ENCODE measurements at regions not wholly inside any gene's neighbourhood (a gene's known extent, or its start where the extent isn't known, plus 50 kb on each side); places are given as distances from the start of the nearest gene placed in this dataset.

GRCh38 chr1:95584315-95584714, 350.3 kb downstream of the RWDD3 start:
- no peaks in the 10 kb centered on the region for H3K4me1 ChIP-seq (ENCODE audit: low read length)
- TF ChIP-seq CTCF (IDR thresholded peaks at IDR 0.05; ENCODE audit: low read depth, low read length), result no peak
- TF ChIP-seq EZH2phosphoT487 (IDR thresholded peaks at IDR 0.05; ENCODE audit: low read depth), result no peak
- no peaks in the 10 kb centered on the region for H3K36me3 ChIP-seq (replicated peaks; ENCODE audit: low read depth, low read length)
- no peaks in the 10 kb centered on the region for H3K9me3 ChIP-seq (ENCODE audit: insufficient read depth, low read length)
- no peaks in the 10 kb centered on the region for H3K79me2 ChIP-seq (ENCODE audit: low read length)
- H3K27ac ChIP-seq (ENCODE audit: low read length), result no peak overlapping the region
- no peaks in the 10 kb centered on the region for H3K27me3 ChIP-seq (ENCODE audit: low read depth, low read length)
- no peaks in the 10 kb centered on the region for H4K20me1 ChIP-seq (ENCODE audit: insufficient read depth, low read length)
- H3K9ac ChIP-seq (ENCODE audit: low read length), result no peak overlapping the region
- H3K4me3 ChIP-seq (ENCODE audit: low read length), result no peak overlapping the region
- no peak overlapping the region for H3K4me2 ChIP-seq (ENCODE audit: low read length)
- H2AFZ ChIP-seq (ENCODE audit: low read depth, low read length), result no peak overlapping the region

- Histone ChIP-seq H3K27ac (ENCODE audit: low read length) (no peak overlapping the region), H3K9ac (ENCODE audit: low read length) (no peak overlapping the region), H3K36me3 (replicated peaks; ENCODE audit: low read depth, low read length) (no peaks in the 10 kb centered on the region), H3K4me2 (ENCODE audit: low read length) (no peak overlapping the region), H2AFZ (ENCODE audit: low read depth, low read length) (no peak overlapping the region), H4K20me1 (ENCODE audit: insufficient read depth, low read length) (no peaks in the 10 kb centered on the region), H3K27me3 (ENCODE audit: low read depth, low read length) (no peaks in the 10 kb centered on the region), H3K4me3 (ENCODE audit: low read length) (no peak overlapping the region), H3K79me2 (ENCODE audit: low read length) (no peaks in the 10 kb centered on the region), H3K4me1 (ENCODE audit: low read length) (no peaks in the 10 kb centered on the region), H3K9me3 (ENCODE audit: insufficient read depth, low read length) (no peaks in the 10 kb centered on the region)
- no peak for TF ChIP-seq EZH2phosphoT487 (IDR thresholded peaks at IDR 0.05; ENCODE audit: low read depth)
- no peak for TF ChIP-seq CTCF (IDR thresholded peaks at IDR 0.05; ENCODE audit: low read depth, low read length)
These were observed 370.8 kb downstream of the RWDD3 start for GRCh38 chr1:95604771-95605170.

GRCh38 chr1:95614197-95614596, 380.2 kb downstream of the RWDD3 start:
- Histone ChIP-seq H3K4me1 (ENCODE audit: low read length) (no peaks in the 10 kb centered on the region), H2AFZ (ENCODE audit: low read depth, low read length) (no peak overlapping the region), H3K27ac (ENCODE audit: low read length) (no peak overlapping the region), H3K4me3 (ENCODE audit: low read length) (no peak overlapping the region), H3K36me3 (replicated peaks; ENCODE audit: low read depth, low read length) (no peaks in the 10 kb centered on the region), H3K27me3 (ENCODE audit: low read depth, low read length) (no peaks in the 10 kb centered on the region), H4K20me1 (ENCODE audit: insufficient read depth, low read length) (no peaks in the 10 kb centered on the region), H3K4me2 (ENCODE audit: low read length) (no peak overlapping the region), H3K79me2 (ENCODE audit: low read length) (no peaks in the 10 kb centered on the region), H3K9me3 (ENCODE audit: insufficient read depth, low read length) (no peaks in the 10 kb centered on the region), H3K9ac (ENCODE audit: low read length) (no peak overlapping the region)
- TF ChIP-seq EZH2phosphoT487 (IDR thresholded peaks at IDR 0.05; ENCODE audit: low read depth), result no peak
- no peak for TF ChIP-seq CTCF (IDR thresholded peaks at IDR 0.05; ENCODE audit: low read depth, low read length)

- Histone ChIP-seq H3K4me2 (ENCODE audit: low read length) (no peak overlapping the region), H3K79me2 (ENCODE audit: low read length) (no peaks in the 10 kb centered on the region), H3K27me3 (ENCODE audit: low read depth, low read length) (no peaks in the 10 kb centered on the region), H3K9me3 (ENCODE audit: insufficient read depth, low read length) (no peaks in the 10 kb centered on the region), H3K36me3 (replicated peaks; ENCODE audit: low read depth, low read length) (no peaks in the 10 kb centered on the region), H3K27ac (ENCODE audit: low read length) (no peak overlapping the region), H2AFZ (ENCODE audit: low read depth, low read length) (no peak overlapping the region), H4K20me1 (ENCODE audit: insufficient read depth, low read length) (no peaks in the 10 kb centered on the region), H3K9ac (ENCODE audit: low read length) (no peak overlapping the region), H3K4me1 (ENCODE audit: low read length) (no peaks in the 10 kb centered on the region), H3K4me3 (ENCODE audit: low read length) (no peak overlapping the region)
- TF ChIP-seq EZH2phosphoT487 (IDR thresholded peaks at IDR 0.05; ENCODE audit: low read depth) (no peak), CTCF (IDR thresholded peaks at IDR 0.05; ENCODE audit: low read depth, low read length) (no peak)
These were observed 381.4 kb downstream of the RWDD3 start for GRCh38 chr1:95615421-95615820.
